Activated naive CD8-positive, alpha-beta T cell treated with anti-CD3 and anti-CD28 coated beads, Interleukin-2, amount 50 U/mL, for 16 hours (primary cell): ENCODE measurements at regions not wholly inside any gene's neighbourhood (a gene's known extent, or its start where the extent isn't known, plus 50 kb on each side); places are given as distances from the start of the nearest gene placed in this dataset.
"Not testable (repeated sequence)": the region's sequence is repeated elsewhere in the genome, so short reads cannot be mapped to it uniquely, and the experiment has no call there.

Experiments used
- DNase-seq: peaks from one replicate; pipeline ENCODE4 v3.0.0-alpha.2; 2020; ENCODE audit warnings: low read depth, low spot score

DNA sequence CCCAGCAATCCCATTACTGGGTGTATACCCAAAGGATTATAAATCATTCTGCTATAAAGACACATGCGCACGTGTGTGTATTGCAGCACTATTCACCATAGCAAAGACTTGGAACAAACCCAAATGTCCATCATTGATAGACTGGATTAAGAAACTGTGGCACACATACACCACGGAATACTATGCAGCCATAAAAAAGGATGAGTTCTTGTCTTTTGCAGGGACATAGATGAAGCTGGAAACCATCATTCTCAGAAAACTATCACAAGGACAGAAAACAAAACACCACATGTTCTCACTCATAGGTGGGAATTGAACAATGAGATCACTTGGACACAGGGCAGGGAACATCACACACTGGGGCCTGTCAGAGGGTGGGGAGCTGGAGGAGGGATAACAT lies 100.4 kb upstream of the ADO start:
- not testable (repeated sequence) for DNase-seq

- no peak for DNase-seq
Observed at GRCh38 chr10:62705789-62706188, 98.7 kb upstream of the ADO start.

GRCh38 chr10:62707810-62708209 lies 96.7 kb upstream of the ADO start:
- DNase-seq = no peak

DNA sequence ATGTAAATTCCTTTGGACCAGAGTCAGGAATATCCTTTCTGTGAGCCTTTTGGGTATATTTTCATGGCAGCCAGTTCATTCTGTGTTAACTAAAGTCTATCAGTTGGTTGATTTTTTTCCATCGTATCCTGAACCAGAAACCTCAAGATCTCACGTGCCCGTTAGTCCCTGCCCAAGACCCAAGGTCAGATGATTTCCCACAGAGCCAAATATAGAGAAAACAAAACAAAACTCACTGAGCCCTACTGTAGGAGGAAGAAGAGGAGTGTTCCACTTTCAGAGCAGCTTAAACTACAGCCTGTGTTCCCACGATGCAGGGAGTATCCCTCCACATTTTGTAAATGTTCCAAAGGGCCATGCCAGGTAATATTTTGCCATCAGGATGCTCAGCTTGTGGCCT lies 96.0 kb upstream of the ADO start:
- DNase-seq = no peak

GRCh38 chr10:62709200-62709599 lies 95.3 kb upstream of the ADO start:
- no peak for DNase-seq

DNA sequence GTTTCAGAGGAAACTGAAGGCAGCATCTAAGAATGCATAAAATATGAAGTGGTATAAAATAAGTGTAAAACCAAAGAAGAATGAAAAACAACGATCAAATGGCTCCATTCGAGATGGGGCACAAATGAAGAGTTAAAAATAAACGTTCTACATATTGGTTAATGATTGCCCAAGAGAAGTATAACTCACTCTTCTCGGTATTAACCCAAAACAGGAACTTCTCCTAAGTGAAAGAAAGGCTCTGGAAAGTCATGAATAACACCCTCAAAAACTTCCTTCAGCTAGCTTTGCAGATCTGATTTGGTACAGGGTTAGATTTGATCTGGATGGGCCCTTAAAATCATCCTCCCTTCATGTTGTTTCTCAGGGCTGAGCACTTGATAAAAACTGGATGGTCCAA lies 94.3 kb upstream of the ADO start:
- DNase-seq = no peak

GRCh38 chr10:62715383-62715782 lies 89.1 kb upstream of the ADO start:
- DNase-seq = no peak

DNA sequence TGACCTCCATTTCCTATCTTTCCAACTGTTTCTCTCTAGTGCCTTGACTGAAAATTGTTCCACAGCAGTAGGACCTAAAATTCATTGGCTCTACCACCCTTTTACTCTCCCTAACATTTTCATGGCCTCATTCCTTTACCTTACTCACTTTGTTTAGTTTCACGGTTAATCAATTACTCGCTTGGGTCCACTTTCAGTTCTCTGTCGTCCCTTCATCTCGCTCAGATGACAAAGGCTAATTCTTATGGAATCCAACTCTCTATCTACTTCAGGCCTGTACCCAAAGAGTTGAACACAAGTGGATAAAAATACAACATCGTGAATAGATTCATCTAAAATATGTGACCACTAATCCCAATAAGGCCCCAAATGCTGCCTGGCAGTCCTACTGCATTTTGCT lies 85.9 kb upstream of the ADO start:
- DNase-seq = no peak

- no peak for DNase-seq
Observed at GRCh38 chr10:62719061-62719460, 85.5 kb upstream of the ADO start.

DNA sequence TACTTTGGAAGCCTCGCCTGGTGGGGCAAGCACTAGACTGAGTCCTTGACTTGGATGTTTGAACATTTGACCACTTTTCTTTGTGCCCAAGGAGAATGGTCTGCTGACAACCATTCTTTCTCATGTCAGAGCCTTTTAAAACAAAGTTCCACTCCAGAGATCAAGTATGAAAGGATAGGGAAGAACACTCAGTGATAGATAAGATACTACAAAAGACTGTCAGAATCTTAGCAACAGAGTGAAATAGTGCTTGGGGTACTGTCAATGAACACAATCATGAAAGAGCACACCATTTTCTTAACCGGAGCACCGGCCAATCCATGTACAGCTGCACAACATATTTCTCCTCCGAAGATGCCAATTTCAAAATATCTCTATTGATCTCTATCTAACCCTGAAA lies 82.8 kb upstream of the ADO start:
- no peak for DNase-seq

DNA sequence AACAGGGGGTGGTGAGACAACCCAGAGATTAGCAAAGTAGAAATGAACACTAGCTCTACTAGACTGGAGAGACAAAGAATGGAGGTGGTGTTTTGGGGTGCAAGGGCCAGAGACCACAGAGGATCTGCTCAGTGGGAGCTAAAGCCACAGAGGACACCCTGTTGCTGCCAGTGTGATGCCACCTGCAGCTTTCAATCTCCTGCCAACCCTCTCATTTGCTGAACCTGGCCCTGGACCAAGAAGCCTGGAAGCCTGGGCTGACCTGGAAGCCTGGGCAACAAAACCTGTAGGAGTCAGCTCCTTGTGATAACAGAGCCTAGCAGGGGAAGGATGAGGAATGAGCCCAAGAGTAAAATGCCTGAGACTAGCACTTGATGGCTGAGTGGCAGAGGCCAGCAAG lies 81.1 kb upstream of the ADO start:
- DNase-seq = no peak

DNA sequence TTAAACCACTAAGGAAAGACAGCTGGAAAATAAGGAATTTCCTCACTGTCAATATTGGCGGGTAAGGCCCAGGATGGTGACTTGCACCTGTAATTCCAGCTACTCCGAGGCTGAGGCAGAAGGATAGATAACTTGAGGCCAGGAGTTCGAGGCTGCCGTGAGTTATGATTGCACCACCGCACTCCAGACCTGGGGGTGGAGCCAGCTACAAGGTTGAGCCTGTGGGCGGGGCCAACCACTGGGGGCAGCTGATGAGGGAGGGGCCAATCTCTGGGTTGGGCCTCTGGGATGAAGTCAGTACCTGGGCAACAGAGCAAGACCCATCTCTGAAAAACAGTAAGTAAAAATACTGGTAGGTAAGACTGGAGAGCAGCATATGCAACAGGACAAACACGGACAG lies 80.1 kb upstream of the ADO start:
- no peak for DNase-seq

- peak; percentile 38 for DNase-seq
Observed at GRCh38 chr10:62726142-62726541, 78.4 kb upstream of the ADO start.

- DNase-seq = no peak
Observed at GRCh38 chr10:62726638-62727037, 77.9 kb upstream of the ADO start.

DNA sequence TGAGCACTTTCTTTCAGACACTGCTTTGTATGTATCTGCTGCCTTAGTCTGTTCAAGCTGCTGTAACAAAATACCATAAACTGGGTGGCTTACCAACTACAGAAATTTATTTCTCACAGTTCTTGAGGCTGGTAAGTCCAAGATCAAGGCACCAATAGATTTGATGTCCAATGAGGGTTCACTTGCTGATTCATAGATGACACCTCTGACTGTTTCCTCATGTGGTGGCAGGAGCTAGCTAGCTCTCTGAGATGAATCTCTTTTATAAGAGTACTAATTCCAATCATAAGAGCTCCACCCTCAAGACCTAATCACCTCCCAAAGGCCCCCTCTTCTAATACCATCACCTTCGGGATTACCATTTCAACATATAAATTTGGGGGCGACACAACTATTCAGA lies 76.6 kb upstream of the ADO start:
- DNase-seq = no peak

- no peak for DNase-seq
Observed at GRCh38 chr10:62728479-62728878, 76.0 kb upstream of the ADO start.

DNA sequence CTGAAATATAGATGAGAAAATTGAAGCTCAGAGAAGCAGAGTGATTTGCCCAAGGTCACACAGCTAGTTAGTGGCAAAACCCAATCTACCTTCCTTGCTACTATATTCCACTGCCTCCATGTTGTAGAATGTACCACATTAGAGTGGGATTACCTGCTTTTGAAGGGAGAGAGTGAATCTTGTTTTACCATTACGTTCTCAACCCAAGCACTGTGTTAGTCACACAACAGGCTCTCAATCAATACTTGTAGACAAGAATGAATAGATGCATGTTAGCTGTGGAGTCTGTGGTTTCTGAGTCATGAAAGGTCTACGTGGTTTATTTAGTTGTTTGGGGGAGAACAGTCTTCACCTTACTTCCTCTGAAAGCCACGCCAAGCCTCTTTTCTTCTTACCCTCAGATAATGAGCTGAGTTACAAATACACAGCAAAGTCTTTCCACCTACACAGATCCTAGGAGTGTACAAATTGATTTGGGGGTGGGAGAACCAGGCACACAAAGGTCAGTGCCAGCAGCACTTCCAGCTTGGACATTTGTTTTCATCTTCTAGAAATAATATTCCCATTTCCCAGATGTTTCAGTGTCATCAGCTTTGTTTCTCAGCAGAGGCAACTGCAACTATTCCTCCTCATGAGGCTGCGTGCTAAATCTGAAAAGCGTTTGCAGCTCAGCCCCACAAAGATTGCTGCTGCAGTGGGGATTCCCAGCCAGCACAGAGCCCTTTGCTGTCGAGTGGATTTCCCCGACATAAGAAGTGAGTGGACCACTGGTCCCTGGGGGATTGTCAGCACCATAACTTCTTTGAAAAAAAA lies 71.5 kb upstream of the ADO start:
- DNase-seq = peak; percentile 31

GRCh38 chr10:62733654-62734293 lies 70.7 kb upstream of the ADO start:
- no peak for DNase-seq

- DNase-seq = no peak
Observed at GRCh38 chr10:62734781-62735463, 69.6 kb upstream of the ADO start.

DNA sequence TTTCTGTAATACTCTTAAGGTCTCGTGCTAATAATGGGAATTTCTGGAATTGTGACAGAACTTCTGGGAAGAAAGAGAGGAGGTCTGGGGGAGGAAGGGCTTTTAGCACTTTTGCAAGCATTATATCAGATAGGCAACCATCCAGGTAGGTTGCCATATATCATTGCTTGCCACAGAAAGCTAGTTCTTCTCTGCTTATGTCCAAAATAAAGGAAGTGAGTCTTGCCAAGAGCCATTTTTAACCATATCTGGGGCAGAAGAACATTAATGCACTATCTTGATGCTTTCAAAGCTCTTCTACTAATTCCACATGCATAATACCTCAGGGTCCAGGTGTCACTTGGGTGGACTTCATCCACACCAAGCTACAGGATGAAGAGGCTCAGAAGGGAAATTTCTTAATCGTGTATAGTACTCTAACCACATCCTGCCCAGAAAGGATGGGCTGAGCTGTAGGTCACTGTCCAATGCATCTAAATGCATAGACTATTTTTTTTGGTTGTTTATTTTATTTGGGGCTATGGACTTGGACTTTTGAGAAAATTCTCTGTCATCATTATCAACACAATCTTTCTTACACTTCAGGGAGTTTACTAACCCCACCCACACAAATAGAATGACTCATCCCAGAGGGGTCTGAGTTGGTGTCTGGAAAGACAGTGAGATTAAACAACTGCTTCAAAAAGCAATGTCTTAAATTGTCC lies 68.9 kb upstream of the ADO start:
- DNase-seq = no peak

GRCh38 chr10:62736168-62736546 lies 68.4 kb upstream of the ADO start:
- no peak for DNase-seq

GRCh38 chr10:62738916-62739315 lies 65.6 kb upstream of the ADO start:
- DNase-seq = no peak
